HG03060 (cell line): ENCODE measurements at regions not wholly inside any gene's neighbourhood (a gene's known extent, or its start where the extent isn't known, plus 50 kb on each side); places are given as distances from the start of the nearest gene placed in this dataset.
"Not testable (repeated sequence)": the region's sequence is repeated elsewhere in the genome, so short reads cannot be mapped to it uniquely, and the experiment has no call there.

Experiments used
- ATAC-seq: cut with Tn5 transposase; IDR thresholded peaks from one replicate; pipeline ENCODE4 v1.9.1; 2021; ENCODE audit warnings: low read depth, moderate number of reproducible peaks; ENCODE audit not compliant: unreplicated experiment

DNA sequence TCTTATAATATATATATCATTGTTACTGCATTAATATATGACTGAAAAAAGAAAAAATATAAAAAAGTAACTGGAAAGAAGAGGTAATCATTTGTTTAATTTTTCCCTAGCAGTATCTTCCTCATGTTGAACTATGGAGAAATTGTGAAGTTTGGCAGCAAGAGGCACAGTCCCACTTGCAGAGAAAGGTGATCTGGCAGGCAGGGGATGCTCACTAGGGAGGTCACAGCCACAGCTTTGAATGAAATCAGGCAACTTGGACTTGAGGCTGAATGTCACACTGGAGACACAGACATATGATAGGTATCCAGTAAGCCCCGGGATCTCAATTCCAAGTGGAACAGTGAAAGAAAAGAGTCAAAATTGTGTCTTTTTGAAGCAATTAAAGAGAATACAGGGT, 149.9 kb upstream of the RORA start:
- no peak for ATAC-seq

DNA sequence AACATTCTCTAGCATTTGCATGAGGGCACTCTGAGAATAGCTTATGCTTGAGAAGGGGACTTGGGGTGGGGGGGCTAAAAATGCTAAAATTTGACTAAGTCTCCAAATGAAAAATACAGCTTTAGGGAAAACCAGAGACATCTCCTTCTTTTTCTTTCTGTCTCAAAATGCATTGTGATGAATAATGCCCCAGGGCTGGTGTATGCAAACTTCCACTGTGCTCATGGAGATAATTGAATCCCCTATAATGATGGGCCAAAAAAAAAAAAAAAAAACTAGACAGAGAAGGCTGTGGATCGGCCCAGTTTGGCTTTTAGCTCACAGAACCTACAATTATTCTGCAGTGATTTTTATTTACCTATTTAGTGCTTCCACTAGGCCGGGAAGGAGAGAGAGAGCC, 147.9 kb upstream of the RORA start:
- no peak for ATAC-seq

DNA sequence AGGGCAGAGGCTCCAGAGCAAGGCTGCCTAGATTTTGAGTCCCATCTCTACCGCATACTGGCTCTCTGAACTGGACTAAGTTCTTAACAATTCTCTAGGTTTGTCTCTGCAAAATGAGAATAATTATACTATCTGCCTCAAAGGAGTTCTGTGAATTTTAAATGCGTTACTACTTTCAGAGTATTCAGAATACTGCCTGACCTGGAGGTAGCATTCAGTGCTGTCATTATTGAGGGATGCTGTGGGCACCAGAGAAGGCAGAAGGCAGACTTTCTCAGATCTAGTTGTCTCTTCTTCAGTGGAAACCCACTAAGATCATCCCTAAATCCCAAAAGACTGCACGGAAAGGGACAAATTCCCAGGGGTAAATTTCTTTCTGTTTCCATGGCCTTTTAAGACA, 147.4 kb upstream of the RORA start:
- ATAC-seq = no peak

DNA sequence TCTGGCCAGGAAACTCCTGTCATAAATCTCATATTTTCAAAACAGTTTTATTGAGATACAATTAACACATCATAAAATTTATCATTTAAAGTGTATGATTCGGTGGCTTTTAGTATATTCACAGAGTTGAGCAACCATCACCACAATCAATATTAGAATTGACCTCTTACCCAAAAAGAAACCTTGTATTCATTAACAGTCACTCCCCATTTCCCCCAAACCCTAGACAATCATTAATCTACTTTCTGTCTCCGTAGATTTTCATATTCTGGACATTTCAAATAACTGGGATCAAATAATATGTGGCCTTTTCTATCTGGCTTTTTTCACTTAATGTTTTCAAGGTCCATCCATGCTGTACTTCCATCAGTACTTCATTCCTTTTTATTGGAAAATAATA, 145.7 kb upstream of the RORA start:
- no peak for ATAC-seq

DNA sequence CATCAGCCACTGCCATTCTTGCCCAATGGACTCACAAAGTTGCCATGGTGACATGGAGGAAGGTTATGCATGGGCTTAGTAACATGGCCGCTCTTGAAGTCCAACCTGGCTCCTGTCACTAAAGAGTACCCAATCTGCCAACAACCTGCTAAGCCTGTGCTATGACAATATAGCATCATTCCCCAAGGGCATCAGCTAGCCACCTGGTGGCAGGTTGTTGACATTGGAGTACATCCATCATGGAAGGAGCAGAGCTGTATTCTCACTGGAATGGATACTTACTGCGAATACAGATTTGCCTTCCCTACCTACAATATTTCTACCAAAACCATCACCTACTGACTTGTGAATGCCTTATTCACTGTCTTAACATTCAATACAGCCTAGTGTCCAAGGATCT, 138.9 kb upstream of the RORA start:
- ATAC-seq = no peak

DNA sequence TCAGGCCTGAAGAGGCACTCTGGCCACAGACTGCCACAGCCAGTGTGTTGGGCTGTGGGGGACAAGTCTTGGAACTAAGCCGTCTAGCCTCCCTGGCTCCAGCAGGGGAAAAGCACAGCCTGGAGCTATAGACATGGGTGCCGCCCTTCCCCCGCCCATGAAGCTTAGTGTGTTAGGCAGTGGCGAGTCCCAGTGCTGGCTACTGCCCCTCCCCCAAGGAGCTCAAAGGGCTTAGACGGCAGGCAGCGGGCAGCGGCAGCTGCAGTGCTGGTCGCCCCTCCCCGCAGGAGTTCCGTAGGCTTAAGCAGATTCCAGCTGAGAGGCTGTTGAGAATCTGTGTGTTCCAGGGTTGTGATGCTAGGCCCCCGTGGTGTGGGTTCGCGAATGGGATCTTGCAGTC, 135.8 kb upstream of the RORA start:
- ATAC-seq = no peak

DNA sequence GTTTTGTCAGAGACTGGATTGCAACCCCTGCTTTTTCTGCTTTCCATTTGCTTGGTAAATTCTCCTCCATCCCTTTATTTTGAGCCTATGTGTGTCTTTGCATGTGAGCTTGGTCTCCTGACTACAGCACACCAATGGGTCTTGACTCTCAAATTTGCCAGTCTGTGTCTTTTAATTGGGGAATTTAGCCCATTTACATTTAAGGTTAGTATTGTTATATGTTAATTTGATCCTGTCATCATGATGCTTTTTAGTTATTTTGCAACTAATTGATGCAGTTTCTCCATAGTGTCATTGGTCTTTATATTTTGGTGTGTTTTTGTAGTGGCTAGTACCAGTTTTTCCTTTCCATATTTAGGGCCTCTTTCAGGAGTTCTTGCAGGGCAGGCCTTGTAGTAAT, 133.8 kb upstream of the RORA start:
- ATAC-seq = not testable (repeated sequence)

DNA sequence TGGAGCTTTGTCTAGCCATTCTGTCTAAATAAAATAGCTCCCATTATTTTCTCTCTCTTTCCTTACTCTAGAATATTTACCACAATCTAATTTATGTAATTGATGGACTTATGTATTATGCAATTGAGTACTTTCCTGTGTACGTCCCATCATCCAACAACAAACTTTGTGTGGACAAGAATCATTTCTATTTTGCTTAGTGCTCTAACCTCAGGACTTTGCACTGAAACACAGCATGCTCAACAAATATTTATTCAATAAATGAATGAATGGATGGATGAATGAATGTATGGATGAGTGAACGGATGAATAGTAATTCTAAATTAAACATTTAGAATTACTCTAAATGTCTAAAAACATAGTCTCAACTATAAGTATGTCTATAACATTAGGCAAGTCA, 115.2 kb upstream of the RORA start:
- ATAC-seq = no peak

DNA sequence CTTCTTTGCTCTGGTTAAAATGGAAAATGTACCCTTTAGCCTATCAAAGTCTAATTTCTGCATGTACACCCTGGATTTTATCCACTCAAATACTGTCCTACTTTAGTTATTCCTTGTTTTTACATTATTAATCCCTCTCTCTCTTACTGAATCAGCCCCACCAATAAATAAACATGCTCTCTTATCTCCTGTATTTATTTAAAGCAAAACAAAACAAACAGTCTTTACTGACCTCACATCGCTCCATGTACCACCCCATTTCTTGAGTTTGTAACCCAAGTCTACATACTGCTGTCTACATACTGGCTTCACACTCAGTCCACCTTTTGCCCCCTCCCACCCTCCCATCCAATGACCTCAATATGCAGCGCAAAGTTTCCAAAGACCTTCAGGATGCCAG, 113.3 kb upstream of the RORA start:
- no peak for ATAC-seq

DNA sequence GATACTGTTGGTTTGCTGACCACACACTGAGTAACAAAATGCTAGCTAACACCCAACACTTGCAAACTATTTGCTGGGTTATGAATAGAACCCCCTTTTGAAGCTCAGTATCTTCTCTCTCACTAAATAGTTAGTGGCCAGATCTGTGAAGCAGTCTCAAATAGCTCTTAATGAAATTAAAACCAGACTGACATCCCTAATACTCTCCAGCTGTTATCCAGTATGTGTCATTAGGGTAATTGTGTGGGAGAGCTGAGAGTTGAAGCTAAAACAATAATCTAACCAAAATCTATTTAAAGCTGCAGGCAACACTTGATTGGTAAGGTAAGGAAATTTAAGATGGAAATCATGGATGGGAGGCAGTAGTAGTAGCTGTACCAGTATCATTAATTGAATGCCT, 110.4 kb upstream of the RORA start:
- no peak for ATAC-seq

DNA sequence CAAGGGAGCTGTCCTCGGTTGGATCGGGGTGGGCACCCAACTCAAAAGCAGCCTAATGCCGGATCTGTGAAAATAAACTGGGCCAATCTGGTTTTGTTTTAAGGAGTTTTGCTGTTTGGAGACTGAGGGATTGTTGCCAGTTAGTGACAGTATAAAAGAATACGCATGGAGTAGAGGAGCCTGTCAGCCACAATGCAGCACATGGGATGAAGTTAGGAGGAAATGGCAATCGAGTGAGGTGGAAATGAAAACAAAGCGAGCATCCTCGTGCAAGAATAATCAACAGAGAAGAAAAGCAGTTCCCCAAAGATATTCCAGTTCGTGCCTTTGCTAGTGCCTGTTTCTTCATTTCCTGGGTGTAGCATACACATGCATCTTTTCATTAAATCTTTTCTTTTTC, 108.4 kb upstream of the RORA start:
- no peak for ATAC-seq

DNA sequence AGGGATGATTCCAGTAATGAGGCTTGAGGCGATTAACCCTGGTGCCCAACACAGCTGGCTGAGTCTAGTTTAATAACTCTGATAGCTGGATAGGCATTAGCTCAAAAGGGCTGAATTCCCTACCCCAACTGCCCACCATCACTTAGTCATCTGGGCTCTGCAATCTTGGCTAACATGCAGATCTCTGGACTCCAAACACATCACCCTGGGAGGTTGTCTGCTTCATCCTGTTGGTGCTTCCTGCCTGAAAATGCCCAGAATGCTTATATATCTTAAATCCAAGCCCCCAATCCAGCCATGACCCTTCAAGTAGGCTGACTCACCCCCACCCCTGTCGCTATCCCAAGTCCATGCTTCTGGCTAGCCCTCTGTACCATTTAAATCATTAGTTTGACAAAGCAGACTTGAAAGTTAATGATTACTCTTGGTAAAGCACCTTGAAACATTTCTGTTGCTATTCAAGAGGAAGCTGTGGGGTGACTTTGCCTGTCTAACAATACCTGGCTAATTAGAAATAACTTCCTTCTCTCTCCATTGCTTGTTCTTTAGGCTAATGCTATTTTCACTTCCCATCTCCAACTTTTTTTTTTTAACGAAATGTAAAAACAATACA, 107.0 kb upstream of the RORA start:
- ATAC-seq = no peak

DNA sequence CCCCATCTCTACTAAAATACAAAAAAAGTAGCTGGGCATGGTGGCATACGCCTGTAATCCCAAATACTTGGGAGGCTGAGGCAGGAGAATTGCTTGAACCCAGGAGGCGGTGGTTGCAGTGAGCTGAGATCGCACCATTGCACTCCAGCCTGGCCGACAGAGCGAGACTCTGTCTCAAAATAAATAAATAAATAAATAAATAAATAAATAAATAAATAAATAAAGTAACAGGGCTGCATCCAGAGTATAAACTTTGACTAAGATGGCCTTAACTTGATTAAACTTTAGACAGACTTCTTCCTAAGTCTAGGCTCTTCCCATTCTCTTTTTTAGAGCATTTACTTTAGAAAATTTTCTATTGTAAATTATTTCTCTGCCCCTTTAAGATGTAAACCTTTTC, 105.6 kb upstream of the RORA start:
- not testable (repeated sequence) for ATAC-seq

DNA sequence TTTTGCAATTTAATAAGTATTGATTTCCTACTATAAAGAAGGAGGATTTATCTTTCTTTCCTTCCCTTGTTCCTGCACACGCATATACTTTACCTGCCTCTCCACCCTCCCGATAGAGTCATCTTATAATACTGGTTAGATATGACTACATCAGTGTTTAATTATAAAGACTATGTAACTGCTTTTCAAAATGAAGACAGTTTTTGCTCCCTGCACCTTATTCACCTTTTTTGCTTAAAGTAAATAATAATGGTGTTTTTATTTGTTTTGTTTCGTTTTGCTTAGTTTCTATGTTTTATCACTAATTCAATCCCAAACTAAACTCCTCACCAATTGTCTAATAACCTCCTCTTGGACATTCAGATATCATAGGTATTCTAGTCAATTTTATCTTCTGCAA, 101.9 kb upstream of the RORA start:
- no peak for ATAC-seq

DNA sequence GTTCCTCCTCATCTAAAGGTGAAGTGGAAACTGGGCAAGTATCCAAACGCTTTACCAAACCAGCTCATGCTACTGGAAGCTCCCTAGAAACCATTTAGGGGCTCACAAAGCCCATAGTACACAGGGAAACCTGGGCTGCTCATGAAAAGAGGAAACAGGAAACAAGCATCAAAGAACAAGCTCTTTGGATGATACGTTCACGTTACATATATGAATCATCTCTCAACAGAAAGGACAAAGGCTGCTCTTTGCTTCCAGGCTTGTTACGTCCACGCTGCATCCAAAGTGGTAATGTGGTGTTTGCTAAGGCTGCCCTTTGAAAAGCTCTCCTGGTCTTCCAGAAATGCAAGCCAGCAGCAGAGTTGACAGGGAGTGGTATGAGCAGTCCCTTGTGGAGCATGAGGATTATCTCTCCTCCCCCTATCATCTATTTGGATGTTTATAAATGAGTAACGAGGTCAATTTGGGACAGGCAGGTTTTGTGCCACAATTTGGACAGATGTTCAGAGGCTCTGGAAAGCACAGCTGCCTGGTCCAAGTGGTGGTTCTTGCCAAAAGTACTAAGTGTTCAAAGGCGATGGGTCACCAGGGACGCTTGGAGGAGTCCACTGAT, 98.0 kb upstream of the RORA start:
- ATAC-seq = peak; percentile 84

DNA sequence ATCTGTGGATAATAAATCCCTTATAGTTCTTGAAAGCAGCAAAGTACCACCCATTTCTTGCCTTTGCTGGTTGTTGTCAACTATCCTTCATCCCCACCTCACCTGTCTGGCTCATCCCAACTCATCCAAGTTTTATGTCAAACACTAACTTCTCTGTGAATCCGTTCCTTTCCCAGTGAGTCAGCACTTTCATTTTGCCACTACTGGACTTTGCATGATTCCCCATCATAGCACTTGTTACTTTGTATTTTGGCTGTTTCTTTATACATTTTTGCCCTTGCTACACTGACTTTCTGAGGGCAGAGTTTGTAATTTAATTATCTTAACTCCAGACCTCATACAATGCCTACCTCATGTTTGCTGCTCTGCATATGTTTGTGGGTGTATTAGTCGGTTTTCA, 90.8 kb upstream of the RORA start:
- no peak for ATAC-seq

DNA sequence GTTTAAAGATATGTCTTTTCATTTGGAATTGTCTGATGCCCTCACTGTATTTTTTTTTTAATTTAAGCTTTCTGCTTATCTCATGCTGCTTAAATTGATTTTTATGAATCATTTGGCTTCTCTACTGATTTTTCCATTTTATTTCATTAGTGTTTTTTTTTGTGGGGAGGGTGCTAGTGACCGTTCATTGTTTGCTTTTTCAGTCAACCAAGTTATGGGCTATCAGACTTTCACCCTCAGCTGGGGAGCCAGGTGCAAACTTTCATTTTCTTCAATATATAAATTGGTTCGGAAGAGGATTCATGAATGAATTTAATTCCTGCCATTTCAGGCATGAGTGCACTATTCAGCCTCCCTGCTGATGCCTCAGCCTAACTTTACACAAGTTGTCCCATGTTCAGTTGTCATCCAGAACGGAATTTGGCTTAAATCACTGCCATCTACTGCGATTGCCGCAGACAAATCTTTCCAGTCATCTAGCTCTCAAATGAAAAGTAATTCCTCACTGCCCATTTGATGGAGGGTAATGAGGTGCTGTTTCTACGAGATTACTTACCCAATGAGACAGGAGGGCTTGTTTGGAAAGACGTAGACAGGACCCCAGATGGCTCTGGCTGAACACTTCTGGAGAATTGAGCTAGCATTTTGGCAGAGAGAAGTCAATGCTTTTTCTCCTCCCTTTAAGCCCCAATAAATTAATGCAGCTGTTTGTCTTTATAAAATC, 89.9 kb upstream of the RORA start:
- no peak for ATAC-seq

DNA sequence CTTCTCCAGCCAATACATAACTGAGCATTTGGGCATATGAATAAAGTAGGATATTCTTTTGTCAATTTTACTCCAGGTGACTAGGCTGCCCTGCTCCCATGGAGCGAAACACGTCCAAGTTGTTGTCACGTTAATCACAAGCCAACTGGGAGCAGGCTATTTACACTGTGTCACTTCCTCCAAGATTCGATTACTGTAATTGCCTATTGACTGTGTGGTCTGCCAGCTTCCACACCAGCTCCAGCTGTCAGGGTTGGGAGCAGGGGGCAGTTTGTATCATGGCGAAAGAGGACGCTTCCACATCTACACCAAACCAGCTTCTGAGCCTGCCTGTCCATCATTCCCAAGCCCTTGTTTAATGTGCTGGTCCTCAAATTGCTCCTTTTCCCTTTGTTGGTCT, 89.2 kb upstream of the RORA start:
- no peak for ATAC-seq

DNA sequence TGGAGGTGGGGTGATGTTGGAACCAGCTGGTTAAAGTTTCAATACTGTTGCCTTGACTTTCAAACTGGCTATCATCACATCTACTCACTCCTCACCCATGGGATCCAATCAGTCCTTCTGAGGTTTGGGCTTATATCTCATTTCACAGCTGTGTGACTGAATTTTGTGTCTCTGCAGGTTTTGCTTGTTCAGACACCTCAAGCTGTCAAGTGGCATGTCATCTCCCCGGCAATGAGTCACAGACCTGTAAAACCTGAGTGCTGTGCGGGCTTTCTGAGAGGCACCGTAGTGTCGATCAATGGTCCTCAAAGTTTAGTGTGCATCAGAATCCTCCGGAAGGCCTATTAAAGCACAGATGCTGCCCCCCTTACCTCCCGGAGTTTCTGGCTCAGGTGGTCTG, 86.4 kb upstream of the RORA start:
- ATAC-seq = no peak

DNA sequence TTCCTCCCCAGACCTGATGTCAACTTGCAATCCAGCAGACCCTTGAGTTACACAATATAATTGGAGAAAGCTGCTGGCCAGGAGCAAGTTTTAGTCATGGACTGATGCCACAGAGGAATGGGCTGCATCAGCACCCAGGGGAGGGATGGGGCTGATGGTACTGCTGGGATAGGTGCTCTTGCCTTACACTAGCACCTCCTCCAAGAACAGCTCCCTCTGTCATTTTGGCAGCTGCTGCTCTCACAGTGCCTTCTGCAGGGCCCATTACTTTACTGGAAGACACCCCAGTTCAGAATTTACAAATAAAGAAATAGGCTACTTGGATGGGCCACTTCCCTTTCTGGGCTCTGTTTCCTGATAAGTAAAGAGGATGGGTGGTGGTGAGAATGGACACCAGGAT, 85.3 kb upstream of the RORA start:
- no peak for ATAC-seq

DNA sequence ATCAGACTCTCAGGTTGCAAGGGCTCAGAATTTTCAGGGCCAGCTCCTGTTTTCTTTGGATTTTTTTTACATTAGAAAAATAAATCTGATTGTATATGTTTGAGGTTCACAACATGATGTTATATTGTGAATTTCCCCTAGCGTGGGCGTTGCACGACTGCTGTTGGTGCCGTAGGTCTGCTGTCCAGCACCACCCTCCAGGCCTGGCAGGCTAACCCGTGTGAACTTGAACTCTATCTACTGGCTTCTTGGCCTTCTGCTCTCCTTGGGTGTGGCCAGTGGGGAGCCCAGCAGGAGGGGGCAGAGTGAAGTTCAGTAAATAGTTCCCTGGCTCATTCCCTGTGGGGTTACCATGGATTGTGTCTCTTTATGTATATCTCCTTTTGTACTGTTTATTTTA, 80.5 kb upstream of the RORA start:
- no peak for ATAC-seq

DNA sequence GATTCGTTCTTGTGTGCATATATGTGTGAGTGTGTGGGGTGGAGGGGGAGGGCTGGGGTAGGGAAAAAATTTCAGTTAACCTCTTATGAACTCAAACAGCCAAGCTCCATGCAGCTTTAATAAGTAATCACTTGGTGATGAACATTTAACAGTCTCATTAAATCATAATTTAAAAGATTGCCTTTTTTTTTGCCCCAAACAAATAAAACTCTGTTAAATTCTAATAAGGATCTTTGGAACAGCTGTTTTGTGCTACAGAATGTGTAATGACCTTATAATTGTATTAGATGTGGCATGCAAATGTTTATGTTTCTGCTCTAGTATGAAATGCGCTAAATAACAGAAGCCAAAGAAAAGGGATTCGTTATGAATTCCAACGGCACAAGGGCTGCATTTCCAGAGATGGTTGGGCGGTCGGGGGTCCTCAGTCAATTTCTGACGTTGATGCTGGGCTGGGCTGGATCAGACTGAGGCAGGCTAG, 80.0 kb upstream of the RORA start:
- no peak for ATAC-seq
